ENCODE measurements at regions not wholly inside any gene's neighbourhood (a gene's known extent, or its start where the extent isn't known, plus 50 kb on each side); places are given as distances from the start of the nearest gene placed in this dataset.

- FAIRE-seq, result no peak
Observed at GRCh38 chr15:69849232-69849610, 248.5 kb downstream of the TLE3 start.

- FAIRE-seq, result no peak
Observed at GRCh38 chr15:69852482-69852881, 245.2 kb downstream of the TLE3 start.

- no peak for FAIRE-seq
Observed at GRCh38 chr15:69852916-69853315, 244.8 kb downstream of the TLE3 start.

GRCh38 chr15:69853544-69853951 lies 244.2 kb downstream of the TLE3 start:
- no peak for FAIRE-seq

GRCh38 chr15:69854001-69854400 lies 243.7 kb downstream of the TLE3 start:
- no peak for FAIRE-seq

GRCh38 chr15:69854521-69855181 lies 243.1 kb downstream of the TLE3 start:
- FAIRE-seq, result no peak

GRCh38 chr15:69855258-69856000 lies 242.3 kb downstream of the TLE3 start:
- no peak for FAIRE-seq

GRCh38 chr15:69857250-69857649 lies 240.5 kb downstream of the TLE3 start:
- no peak for FAIRE-seq

GRCh38 chr15:69857686-69858391 lies 239.9 kb downstream of the TLE3 start:
- no peak for FAIRE-seq

- no peak for FAIRE-seq
Observed at GRCh38 chr15:69858456-69858855, 239.3 kb downstream of the TLE3 start.

- no peak for FAIRE-seq
Observed at GRCh38 chr15:69859866-69860265, 237.9 kb downstream of the TLE3 start.

GRCh38 chr15:69860321-69860720 lies 237.4 kb downstream of the TLE3 start:
- FAIRE-seq, result no peak

GRCh38 chr15:69860921-69861320 lies 236.8 kb downstream of the TLE3 start:
- FAIRE-seq, result no peak

GRCh38 chr15:69861331-69862171 lies 236.2 kb downstream of the TLE3 start:
- no peak for FAIRE-seq

- FAIRE-seq, result no peak
Observed at GRCh38 chr15:69862540-69862939, 235.2 kb downstream of the TLE3 start.

- FAIRE-seq, result no peak
Observed at GRCh38 chr15:69863446-69863845, 234.3 kb downstream of the TLE3 start.

GRCh38 chr15:69865369-69865768 lies 232.3 kb downstream of the TLE3 start:
- FAIRE-seq, result no peak

GRCh38 chr15:69868756-69869155 lies 229.0 kb downstream of the TLE3 start:
- FAIRE-seq, result no peak

- FAIRE-seq, result no peak
Observed at GRCh38 chr15:69869291-69869690, 228.4 kb downstream of the TLE3 start.

- FAIRE-seq, result no peak
Observed at GRCh38 chr15:69869881-69870505, 227.7 kb downstream of the TLE3 start.

GRCh38 chr15:69871511-69872134 lies 226.1 kb downstream of the TLE3 start:
- no peak for FAIRE-seq

GRCh38 chr15:69873807-69874206 lies 223.9 kb downstream of the TLE3 start:
- no peak for FAIRE-seq
